IPS DF 6.9 (cell line): ENCODE measurements at regions not wholly inside any gene's neighbourhood (a gene's known extent, or its start where the extent isn't known, plus 50 kb on each side); places are given as distances from the start of the nearest gene placed in this dataset.

Source experiments
- DNase-seq: peaks from one replicate; pipeline ENCODE4 v3.0.0-alpha.2; 2013; ENCODE audit warnings: low read depth, low spot score
- H3K27ac ChIP-seq: one replicate; pipeline ENCODE4 v1.5.1; 2013; ENCODE audit warnings: low read length, control low read depth
- H3K27me3 ChIP-seq: 2 replicates; pipeline ENCODE4 v1.6.1; 2013; ENCODE audit warnings: mild to moderate bottlenecking, low read length; ENCODE audit not compliant: control insufficient read depth, insufficient read depth
- H3K36me3 ChIP-seq: 2 replicates; pipeline ENCODE4 v1.6.1; 2013; ENCODE audit warnings: low read length; ENCODE audit not compliant: control insufficient read depth, insufficient read depth
- H3K4me1 ChIP-seq: 2 replicates; pipeline ENCODE4 v1.6.1; 2013; ENCODE audit warnings: low read length; ENCODE audit not compliant: control insufficient read depth, insufficient read depth
- H3K4me3 ChIP-seq: 2 replicates; pipeline ENCODE4 v1.5.1; 2013; ENCODE audit warnings: mild to moderate bottlenecking, low read length
- H3K9me3 ChIP-seq: 2 replicates; pipeline ENCODE4 v1.6.1; 2013; ENCODE audit warnings: low read length, inconsistent platforms; ENCODE audit not compliant: control insufficient read depth, insufficient read depth
- WGBS: extraction: QIAGEN DNeasy Blood & Tissue Kit; methylation state at CpG from one replicate; pipeline ENCODE4 v1.1.7; 2013; ENCODE audit warnings: mixed read lengths, missing lambda C conversion rate; ENCODE audit not compliant: insufficient read length, insufficient coverage; 5-methylcytosine and 5-hydroxymethylcytosine counted together

DNA sequence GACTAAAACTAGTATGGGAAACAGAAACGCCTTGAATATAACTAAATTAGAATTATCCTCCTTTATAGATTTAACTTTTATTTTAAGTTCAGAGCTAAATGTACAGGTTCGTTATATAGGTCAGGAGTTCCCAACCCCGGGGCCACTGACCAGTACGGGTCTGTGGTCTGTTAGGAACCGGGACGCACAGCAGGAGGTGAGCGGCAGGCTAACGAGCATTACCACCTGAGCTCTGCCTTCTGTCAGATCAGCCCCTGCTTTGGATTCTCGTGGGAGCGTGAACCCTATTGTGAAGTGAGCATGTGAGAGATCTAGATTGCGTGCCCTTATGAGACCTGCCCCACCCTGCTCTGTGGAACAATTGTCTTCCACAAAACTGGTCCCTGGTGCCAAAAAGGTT is 51.0 kb downstream of the FAT4 start:
- no peak overlapping the region for H3K27ac ChIP-seq
- WGBS: no CpG with 5 or more reads among the region's 11 CpGs
- no peaks in the 10 kb centered on the region for H3K36me3 ChIP-seq
- DNase-seq: no peak
- no peaks in the 10 kb centered on the region for H3K27me3 ChIP-seq
- H3K4me3 ChIP-seq: no peak overlapping the region
- no peaks in the 10 kb centered on the region for H3K9me3 ChIP-seq
- no peaks in the 10 kb centered on the region for H3K4me1 ChIP-seq

DNA sequence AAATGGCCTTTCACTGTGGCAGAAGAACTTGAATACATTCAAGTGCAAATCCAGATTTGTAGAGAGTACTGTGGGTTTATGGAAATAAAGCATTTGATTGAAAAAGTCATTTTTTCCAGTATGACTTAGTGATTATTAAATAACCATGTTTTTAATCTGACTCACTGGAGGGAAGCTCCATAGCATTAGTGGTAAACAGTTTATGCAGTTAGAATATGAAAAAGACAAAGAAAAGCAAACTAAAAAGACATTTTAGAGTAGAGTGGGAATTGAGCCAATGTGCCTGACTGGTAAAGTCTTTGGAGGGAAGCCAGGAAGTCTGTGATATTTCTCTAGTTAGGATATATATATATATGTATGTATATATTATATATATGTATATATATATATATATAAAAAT is 53.4 kb downstream of the FAT4 start:
- no peak for DNase-seq
- H3K27me3 ChIP-seq: no peaks in the 10 kb centered on the region
- no peak overlapping the region for H3K27ac ChIP-seq
- H3K4me3 ChIP-seq: no peak overlapping the region
- H3K4me1 ChIP-seq: no peaks in the 10 kb centered on the region
- H3K36me3 ChIP-seq: no peaks in the 10 kb centered on the region
- no peaks in the 10 kb centered on the region for H3K9me3 ChIP-seq

GRCh38 chr4:125368671-125369081 is 53.9 kb downstream of the FAT4 start:
- H3K4me3 ChIP-seq: no peak overlapping the region
- H3K4me1 ChIP-seq: no peaks in the 10 kb centered on the region
- no peaks in the 10 kb centered on the region for H3K9me3 ChIP-seq
- no peaks in the 10 kb centered on the region for H3K27me3 ChIP-seq
- WGBS: no CpG with 5 or more reads among the region's 3 CpGs
- H3K27ac ChIP-seq: no peak overlapping the region
- H3K36me3 ChIP-seq: no peaks in the 10 kb centered on the region
- DNase-seq: no peak

- Histone ChIP-seq H3K27ac (no peak overlapping the region), H3K36me3 (no peaks in the 10 kb centered on the region), H3K9me3 (no peaks in the 10 kb centered on the region), H3K27me3 (no peaks in the 10 kb centered on the region), H3K4me1 (no peaks in the 10 kb centered on the region), H3K4me3 (no peak overlapping the region)
- no peak for DNase-seq
- WGBS: no CpG with 5 or more reads among the region's 2 CpGs
Observed at GRCh38 chr4:125369098-125369497, 54.3 kb downstream of the FAT4 start.

DNA sequence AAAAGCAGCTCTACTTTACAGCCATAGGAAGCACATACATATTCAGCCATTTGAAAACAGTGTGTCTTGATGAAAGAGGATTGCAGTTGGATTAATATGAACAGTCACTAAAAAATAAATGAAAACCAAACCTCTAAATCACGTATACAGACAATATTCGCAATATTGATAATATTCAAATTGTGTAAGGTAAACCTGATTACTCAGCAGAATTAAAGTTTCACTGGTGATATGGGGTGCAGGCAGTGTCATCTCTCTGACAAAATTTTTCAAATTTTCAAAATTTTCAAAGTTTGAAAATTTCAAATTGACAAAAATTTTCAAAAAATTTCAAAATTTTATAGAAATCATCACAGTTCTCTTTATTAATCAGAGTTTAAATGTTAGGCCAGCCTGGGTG is 55.7 kb downstream of the FAT4 start:
- no peaks in the 10 kb centered on the region for H3K36me3 ChIP-seq
- no peak overlapping the region for H3K4me3 ChIP-seq
- H3K27me3 ChIP-seq: no peaks in the 10 kb centered on the region
- H3K27ac ChIP-seq: no peak overlapping the region
- no peak for DNase-seq
- H3K9me3 ChIP-seq: no peaks in the 10 kb centered on the region
- no CpG with 5 or more reads among the region's 2 CpGs for WGBS
- H3K4me1 ChIP-seq: no peaks in the 10 kb centered on the region

DNA sequence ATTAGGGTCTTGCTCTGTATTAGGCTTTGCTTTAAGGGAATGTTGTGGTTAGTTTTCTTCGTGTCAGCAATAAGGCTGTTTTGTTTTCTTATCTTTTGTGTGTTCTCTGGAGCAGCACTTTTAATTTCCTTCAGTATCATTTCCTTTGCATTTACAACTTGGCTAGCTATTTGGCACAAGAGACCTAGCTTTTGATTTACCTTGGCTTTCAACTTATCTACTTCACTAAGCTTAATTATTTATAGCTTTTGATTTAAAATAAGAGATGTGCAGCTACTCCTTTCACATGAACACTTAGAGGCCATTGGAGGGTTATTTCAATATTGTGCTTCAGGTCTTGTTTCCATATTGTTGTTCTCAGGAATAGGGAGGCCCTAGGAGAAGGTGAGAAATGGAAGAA is 68.2 kb downstream of the FAT4 start:
- no CpG with 5 or more reads among the region's 1 CpG for WGBS

GRCh38 chr4:125387770-125388169 is 73.0 kb downstream of the FAT4 start:
- Histone ChIP-seq H3K9me3 (no peaks in the 10 kb centered on the region), H3K36me3 (no peaks in the 10 kb centered on the region), H3K27me3 (no peaks in the 10 kb centered on the region), H3K4me1 (no peaks in the 10 kb centered on the region), H3K4me3 (no peak overlapping the region), H3K27ac (no peak overlapping the region)
- DNase-seq: no peak

More for the DNA sequence above, 68.2 kb downstream of the FAT4 start:
- Histone ChIP-seq H3K9me3 (no peaks in the 10 kb centered on the region), H3K4me1 (no peaks in the 10 kb centered on the region), H3K4me3 (no peak overlapping the region), H3K27me3 (no peaks in the 10 kb centered on the region), H3K36me3 (no peaks in the 10 kb centered on the region), H3K27ac (no peak overlapping the region)
- DNase-seq: no peak

DNA sequence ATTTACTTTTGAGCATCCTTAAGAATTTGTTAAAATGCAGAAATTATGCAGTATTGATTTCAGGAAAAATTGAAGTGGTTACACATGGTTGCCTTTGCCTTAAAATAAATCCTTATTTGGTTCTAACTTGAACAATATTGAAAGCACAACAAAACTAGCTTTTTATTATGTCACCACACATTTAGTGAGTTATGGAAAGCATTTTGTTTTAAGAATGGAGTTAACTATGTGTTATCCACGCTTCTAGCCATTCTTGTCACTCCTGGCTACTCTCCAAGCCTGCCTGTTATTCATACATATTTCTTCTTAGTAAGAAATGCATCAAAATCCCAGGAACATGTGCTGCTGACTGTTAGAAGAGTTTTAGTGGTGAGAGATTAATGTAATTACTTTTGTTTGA is 73.9 kb downstream of the FAT4 start:
- H3K36me3 ChIP-seq: no peaks in the 10 kb centered on the region
- H3K4me1 ChIP-seq: no peaks in the 10 kb centered on the region
- no peaks in the 10 kb centered on the region for H3K9me3 ChIP-seq
- H3K27ac ChIP-seq: no peak overlapping the region
- no peak for DNase-seq
- no CpG with 5 or more reads among the region's 1 CpG for WGBS
- no peaks in the 10 kb centered on the region for H3K27me3 ChIP-seq
- H3K4me3 ChIP-seq: no peak overlapping the region

- no CpG with 5 or more reads among the region's 3 CpGs for WGBS
- no peaks in the 10 kb centered on the region for H3K27me3 ChIP-seq
- no peaks in the 10 kb centered on the region for H3K4me1 ChIP-seq
- no peak overlapping the region for H3K4me3 ChIP-seq
- DNase-seq: no peak
- H3K27ac ChIP-seq: no peak overlapping the region
- H3K36me3 ChIP-seq: no peaks in the 10 kb centered on the region
- H3K9me3 ChIP-seq: no peaks in the 10 kb centered on the region
Observed at GRCh38 chr4:125389713-125390112, 75.0 kb downstream of the FAT4 start.

DNA sequence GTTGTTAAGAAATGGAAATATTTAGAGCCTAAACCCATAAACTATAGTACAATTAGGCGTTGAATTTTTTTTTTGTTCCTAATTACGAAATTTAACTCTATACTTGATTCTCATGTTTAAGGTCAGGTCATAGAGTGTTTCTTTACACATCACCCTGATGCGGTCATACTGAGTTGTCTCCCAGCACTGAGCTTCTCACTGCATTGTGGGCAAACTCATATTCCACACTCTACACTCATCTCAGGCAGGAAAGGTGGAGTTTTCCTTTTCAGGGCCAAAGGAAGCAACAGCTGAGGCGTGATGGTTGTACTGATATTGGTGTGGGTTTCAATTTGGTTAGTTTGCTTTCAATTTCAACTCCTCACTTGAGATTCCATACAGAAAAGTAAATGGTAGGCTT is 75.4 kb downstream of the FAT4 start:
- no peaks in the 10 kb centered on the region for H3K36me3 ChIP-seq
- no peaks in the 10 kb centered on the region for H3K4me1 ChIP-seq
- H3K27me3 ChIP-seq: no peaks in the 10 kb centered on the region
- H3K9me3 ChIP-seq: no peaks in the 10 kb centered on the region
- H3K27ac ChIP-seq: no peak overlapping the region
- no CpG with 5 or more reads among the region's 4 CpGs for WGBS
- DNase-seq: no peak
- H3K4me3 ChIP-seq: no peak overlapping the region

- no peak for DNase-seq
- Histone ChIP-seq H3K36me3 (no peaks in the 10 kb centered on the region), H3K9me3 (no peaks in the 10 kb centered on the region), H3K27ac (no peak overlapping the region), H3K27me3 (no peaks in the 10 kb centered on the region), H3K4me3 (no peak overlapping the region), H3K4me1 (no peaks in the 10 kb centered on the region)
Observed at GRCh38 chr4:125390727-125391126, 76.0 kb downstream of the FAT4 start.
